GM18499 (cell line): ENCODE measurements at regions not wholly inside any gene's neighbourhood (a gene's known extent, or its start where the extent isn't known, plus 50 kb on each side); places are given as distances from the start of the nearest gene placed in this dataset.

Experiments
- ATAC-seq: cut with Tn5 transposase; IDR thresholded peaks from one replicate; pipeline ENCODE4 v1.9.1; 2021; ENCODE audit warnings: moderate number of reproducible peaks; ENCODE audit not compliant: insufficient read depth, unreplicated experiment

DNA sequence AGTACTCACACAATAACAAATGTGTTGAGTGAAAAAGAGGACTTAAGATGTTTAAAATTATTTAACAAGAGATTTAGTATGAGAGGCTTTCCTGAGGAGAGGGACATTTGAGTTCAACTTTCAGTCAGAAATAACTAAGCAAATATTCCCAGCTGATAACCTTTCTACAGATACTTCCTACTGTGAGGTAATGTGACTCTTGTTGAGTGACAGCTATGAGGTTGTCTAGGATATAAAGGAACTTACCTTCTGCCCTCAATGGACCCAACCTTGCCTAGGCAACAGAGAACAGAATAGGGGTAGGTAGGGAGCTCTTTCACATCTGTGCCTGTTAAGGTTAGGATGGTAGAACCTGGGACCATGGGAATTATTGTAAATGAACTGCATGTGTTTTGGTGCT lies 54.7 kb downstream of the GLUD2 start:
- no peak for ATAC-seq

DNA sequence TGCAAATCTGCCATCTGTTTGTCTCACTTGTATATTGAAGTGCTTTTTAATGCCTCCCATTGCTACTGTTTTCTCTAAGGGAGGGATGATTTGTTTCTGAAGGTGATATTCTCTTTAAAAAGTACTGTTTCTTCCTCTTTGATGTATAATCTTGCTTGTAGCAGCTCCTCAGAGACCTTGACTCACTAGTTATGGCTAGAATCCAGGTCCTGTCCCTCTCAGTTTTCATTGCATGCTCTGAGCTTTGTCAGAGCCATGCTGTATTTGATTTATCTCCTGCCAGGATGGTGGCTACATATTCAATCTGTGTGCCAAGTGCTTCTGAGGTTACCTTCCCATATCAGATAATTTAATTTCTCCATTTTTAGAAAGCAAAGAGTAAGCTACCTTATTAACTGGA lies 56.0 kb downstream of the GLUD2 start:
- no peak for ATAC-seq

DNA sequence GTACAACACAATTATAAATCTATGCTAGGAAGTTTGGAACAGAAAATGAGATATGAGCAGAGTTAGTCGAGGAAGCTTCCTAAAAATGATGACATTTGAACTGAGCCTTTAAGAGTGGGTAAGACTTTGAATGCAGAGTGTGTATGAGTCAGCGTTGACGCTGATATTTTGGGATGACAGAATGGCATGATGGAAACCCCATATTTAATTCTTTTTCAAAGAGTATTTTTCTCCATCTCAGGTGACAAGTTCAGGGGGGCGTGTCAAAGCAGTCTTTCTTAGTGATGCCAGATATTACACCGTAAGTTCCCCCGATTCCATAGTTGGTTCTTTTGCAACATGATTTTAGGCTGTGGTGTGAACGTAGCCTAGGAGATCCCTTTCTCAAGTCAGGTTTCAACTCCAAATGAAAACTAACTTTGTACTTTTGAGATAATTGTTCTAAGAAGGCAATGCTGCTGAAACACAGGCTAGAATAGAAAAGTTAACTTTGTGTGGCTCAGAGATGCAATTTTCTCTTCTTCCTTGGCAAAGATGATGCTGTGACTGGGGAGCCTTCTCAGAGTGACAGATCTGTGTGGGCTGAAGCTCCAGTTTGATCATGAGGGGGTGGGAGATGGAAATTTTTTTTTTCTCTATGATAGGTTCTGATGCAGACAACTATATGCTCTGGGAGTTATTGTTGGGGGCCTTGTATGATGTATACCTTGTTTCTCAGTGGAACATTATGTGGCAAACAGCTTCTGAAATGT lies 59.2 kb downstream of the GLUD2 start:
- ATAC-seq, result no peak

DNA sequence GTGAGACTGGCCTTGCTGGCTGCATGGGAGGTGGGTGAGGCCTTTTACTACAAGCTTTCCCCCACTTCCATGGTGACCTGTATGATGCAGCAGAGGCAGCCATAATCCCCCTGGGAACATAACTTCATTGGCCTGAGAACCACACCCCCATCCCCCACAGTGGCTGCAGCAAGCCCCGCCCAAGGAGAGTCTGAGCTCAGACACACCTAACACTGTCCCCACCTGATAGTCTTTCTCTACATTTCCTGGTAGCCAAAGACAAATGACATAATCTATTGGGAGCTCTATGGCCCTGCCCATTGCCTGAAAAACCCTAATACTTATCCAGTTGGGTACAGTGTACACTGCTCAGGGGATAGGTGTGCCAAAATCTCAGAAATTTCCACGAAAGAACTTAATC lies 62.6 kb downstream of the GLUD2 start:
- no peak for ATAC-seq

DNA sequence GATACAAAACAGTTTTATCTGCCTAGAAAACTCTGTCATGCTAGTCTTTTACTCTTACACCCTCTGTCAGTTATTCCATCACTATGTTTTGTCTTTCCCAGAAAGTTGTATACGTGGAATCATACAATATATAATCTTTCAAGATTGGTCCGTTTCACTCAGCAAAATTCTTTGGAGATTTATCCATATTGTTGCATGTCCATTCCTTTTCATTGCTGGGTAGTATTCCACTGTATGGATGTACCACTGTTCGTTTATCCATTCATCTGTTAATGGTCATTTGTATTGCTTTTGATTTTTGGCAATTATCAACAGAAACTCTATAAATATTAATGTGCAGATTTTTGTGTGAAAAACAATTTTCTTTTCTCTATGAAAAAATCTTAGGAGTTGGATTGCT lies 63.1 kb downstream of the GLUD2 start:
- ATAC-seq, result no peak

DNA sequence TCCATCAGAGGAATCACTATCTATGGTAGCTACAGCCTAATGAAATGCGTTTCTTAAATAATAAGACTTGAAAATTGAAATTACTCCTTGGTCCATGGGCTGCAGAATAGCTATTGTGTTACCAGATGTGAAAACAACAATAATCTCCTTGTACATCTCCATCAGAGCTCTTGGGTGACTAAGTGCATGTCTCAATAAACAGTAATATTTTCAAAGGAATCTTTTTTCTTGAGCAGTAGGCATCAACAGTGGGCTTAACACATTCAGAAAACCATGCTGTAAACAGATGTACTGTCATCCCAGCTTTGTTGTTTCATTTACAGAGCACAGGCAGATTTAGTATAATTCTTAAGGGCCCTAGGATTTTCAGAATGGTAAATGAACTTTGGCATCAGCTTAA lies 67.3 kb downstream of the GLUD2 start:
- no peak for ATAC-seq

DNA sequence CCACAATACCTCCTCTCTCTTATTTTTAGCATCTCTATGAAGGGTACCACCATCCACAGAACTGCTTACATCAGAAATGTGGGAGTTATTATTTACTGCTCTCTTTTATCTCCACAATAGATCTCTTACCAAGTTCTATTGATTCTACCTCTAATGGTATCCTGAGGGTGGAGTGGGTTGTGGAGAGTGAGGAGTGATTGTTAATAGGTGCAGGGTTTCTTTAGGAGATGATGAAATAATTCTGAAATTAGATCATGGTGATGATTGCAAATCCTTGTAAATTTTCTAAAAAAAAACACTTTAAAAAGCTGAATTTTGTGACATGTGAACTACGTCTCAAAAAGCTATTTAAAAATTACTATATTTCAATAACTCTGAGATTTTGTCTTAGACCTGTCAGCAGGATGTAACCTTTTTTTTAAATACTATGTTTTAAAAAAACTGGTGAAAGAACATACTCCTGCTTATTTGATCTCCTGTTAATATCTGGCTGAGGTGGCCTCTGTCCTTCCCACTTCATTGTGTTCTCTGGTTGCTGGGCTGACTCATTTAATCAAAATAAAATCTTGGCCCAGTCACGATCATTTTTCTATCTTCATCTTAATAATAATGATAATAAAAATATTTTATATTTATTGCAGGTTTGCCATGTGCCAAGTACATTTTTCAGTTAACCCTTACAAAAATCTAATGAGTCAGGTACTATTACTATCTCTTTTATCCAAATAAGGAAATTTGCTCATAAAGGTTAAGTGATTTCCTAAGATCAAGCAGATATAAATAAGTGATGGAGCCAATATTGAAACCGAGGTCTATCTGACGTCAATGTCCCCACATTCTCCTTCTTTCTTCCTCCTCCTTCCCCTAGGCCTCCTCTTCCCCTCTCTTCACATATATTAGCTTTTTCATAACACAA lies 73.5 kb downstream of the GLUD2 start:
- ATAC-seq, result no peak

DNA sequence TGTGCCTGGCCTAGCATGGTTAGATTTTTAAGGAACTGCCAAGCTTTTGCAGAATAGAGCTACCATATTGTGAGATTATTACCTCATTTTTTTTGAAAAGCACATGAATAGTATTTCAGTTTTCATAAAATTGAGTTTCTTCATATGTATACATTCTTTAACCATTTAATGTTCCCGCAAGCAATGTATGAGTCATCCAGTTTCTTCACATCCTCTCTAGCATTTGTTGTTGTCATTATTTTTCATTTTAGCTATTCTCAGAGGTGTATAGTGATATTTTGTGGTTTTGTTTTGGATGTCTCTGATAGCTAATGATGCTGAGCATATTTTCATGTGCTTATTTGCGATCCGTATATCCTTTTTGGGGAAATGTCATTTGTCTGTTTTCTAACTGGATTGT lies 74.9 kb downstream of the GLUD2 start:
- ATAC-seq, result no peak

DNA sequence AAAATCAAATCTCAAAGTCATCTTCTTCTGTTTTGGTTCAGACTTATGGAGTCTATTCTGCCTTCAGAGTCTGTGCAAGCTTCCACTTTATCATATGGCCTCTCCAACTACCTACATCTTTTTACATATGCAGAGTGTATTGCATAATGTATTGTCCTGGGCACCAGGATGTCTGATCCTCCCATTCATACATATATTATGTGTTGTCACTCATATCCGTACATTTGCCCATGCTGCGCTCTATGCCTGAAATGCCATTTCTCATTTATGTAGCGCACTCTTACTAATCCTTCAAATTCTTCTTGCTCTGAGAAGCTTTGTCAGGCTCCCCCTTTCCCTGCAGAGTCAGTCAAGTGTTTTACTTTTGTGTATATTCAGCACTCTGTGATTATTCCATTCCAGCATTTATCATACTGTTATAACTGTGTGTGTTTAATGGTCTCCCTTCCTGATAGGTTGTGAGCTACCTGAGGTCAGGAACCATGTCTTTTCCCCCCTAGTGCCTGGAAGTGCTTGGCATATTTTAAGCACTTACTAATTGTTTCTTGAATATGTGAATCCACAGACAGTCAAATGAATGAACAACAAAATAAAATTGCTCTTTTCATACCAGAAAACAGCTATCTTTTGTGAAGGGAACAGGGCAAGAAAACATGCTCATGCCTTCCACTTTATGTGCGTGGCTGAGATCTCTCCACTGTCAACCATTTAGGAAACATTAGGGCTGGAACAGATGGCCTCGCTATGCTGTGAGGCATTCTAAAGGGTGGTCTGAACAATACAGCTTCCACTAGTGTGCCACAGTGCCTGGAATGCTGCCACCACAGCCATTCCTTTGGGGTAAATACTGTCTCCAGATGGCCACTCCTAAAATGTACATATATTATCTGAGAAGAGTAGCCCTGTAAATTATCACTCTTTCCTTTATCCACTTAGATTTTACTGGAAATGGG lies 81.8 kb downstream of the GLUD2 start:
- ATAC-seq, result no peak

DNA sequence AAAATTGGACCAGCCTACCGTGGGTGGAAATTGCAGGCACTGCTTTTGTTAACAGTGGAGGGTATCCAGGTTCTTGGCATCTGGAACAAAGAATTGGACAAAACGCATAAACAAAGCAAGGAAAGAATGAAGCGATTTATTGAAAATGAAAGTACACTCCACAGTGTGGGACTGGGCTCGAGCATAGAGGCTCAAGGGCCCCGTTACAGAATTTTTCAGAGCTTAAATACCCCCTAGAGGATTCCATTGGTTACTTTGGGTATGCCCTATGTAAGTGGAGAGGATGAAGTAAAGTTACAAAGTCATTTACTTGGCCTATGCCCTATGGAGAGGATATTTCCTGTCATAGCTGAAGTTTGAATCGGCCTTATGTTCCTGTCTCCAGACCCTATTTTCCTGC lies 85.3 kb downstream of the GLUD2 start:
- no peak for ATAC-seq

DNA sequence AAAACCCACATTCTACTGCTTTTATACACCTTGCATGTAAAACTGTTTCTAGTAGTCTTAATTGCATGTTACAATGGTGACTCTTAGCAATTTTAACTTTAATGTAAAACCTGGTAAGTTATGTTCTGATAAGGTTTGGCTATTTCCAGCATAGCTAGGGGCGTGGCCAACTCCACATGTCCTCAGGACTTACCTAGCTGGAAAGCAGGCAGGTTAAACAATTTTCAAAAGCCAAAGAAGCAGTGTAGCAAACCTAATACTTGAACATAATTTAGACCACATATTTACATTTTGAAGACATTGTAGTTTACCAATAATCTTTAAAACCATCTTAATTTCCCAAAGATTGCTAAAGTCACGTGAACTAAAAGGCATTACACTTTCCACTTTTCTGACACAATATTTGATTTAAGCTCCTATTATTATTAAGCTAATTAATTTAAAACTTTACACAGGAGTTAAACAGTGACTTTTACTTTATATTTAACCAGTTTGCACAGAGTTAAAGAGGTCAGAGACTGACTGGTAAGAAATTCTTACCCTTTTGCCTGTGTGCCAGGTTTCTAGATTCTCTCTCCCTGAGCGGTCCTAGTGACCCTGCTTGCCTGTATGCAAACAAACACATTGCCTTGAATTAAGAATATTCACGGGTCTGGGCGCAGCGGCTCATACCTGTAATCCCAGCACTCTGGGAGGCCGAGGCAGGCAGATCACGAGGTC lies 88.2 kb downstream of the GLUD2 start:
- no peak for ATAC-seq

DNA sequence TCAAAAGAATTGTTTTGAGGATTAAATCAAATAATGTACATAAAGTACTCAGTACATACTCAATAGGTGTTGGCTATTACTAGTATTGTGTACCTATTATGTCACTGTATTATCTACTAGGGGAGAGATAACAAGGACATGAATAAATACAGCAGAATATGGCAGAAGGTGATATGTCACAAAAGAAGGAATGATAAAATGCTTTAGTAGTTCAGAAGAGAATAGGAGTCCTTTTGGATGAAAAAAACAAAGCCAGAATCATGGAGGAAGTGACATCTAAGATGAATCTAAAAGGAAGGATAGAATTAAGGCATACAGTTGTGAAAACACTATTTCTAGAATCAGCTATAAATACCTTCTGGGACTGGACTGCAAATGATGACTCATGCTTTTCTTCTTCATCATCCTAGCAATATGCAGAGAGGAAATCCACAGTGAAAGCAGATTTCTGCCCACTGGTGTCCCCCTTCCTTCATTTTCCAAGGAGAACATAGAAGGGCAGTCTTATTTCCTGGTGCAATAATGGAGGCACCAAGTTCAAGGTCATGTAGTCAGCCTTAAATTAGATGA lies 98.7 kb downstream of the GLUD2 start:
- no peak for ATAC-seq

DNA sequence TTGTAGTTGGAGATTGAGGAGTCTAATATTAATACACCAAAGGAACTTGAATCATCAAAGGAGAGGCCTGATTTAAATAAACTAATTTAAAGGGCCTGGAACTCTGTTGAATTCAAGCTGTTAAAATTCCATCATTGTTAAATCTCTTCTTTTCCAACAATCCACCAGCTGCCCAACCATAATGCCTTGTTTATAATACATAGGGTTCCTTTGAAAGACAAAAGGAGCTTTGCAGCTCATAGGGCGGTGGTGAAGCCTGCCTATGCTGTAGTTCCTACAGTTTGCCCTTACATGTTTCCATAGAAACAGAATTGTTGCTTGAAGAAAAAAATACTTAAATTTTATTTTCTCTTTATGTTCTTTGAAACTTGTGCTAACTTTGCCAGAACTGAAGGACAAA lies 102.8 kb downstream of the GLUD2 start:
- ATAC-seq, result no peak

DNA sequence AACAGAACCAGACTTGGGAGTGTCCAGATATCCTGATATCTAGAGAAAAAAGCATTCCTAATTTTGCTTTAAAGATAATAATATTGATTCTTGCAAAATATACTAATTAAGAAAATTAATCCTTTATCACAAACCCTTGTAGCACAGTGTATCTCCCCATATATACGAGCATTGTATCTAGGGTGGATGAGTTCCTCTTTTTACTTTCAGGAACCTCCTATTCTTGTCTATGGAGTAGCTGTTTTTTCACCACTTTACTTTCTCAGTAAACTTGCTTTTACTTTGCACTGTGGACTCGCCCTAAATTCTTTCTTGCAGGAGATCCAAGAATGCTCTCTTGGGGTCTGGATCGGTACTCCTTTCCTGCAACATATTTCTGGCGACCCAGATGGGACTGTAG lies 103.9 kb downstream of the GLUD2 start:
- ATAC-seq, result peak; percentile 82

DNA sequence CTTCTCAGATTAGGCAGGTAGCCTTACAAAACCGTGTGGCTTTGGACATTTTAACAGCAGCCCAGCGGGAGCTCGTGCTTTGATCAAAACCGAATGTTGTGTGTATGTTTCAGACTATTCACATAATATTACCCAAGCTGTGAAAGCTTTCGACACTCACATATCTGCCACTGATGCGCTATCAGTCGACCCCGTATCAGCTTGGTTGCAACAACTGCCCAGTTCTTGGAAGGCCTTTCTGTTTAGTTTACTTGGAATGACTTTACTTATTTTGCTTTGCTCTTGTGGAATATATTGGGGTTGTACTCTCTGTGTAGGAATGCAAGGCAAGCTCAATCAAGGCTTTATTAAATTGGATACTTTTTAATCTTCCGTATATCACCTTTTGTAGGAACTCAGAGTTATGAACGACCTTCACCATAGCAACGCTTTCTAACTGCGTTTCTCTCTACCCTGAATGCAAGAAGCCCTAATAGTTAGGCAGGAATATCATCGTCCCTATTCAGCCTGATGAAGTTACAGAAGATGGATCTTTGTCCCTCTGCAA lies 107.5 kb downstream of the GLUD2 start:
- ATAC-seq, result no peak

DNA sequence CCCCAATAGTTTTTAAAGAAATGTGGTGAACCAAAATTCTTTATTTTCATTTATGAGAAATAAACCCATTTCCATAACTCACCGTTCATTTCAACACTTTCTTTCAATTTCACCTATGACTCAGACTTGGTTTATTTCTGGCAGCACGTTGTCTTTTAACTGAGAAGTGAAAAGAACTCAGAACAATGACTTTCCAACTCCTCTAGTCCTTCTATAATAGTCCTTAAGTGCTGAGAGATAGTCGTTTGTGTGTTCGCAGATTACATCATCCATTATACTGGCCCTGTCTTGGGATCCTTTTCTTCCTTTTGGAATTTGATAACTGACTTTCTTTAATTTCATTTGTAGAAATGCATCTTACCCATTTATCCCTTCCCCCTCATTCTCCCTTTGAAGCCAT lies 113.6 kb downstream of the GLUD2 start:
- ATAC-seq, result peak; percentile 75

DNA sequence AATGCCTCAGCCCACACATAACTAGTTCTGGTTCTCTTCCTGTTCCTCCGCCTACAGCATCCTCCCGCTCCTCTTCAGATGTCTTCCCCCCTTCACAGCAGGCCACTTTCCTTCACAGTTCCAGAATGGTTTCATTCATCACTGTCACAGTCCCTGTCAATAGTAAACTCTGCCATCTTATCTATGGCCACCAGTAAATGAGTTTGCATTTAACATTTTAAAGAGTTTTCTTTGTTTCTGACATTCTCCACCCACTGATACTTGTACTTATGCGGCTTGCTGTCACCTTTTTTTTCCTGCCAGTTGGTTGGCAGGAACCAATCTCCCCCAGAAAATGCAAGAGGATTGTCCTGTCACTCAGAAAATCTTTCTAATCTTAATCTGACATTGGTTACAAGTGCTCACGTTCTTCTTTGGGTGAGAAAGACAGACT lies 114.1 kb downstream of the GLUD2 start:
- peak; percentile 28 for ATAC-seq

DNA sequence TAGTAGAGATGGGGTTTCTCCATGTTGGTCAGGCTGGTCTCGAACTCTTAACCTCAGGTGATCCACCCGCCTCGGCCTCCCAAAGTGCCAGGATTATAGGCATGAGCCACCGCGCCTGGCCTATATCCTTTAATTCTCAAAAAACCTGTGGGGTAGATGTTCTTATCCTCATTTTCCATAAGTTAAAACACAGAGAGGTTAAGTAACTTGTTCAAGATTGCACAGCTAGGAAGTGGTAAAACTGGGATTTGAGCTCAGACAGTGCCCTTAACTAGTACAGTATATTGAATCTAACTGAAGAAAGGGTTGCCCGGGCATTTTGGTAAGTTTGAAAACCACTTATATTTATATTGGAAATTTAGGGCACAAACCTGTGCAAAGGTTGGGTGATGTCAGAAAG lies 116.0 kb downstream of the GLUD2 start:
- ATAC-seq, result no peak

DNA sequence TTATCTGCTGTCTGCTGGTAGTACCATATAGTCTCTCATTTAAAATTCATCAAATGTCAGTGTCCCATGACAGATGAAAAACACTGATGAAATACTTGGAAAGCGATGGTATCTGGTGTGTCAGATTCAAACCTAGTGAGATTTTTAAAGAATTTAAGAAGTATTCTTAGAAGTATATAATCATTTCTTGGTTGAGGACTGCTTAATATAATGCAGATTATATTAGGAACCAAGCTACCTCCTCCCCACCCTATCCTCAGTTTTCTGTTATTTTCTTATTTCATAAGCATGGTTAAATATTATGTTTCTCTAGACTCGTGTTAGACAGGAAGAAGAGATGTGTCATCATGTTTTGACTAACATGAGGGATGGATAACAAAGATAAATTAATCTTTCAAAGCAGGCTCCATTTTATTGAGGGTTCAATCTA lies 118.5 kb downstream of the GLUD2 start:
- no peak for ATAC-seq
